NCI-H128 (cell line): ENCODE measurements at regions not wholly inside any gene's neighbourhood (a gene's known extent, or its start where the extent isn't known, plus 50 kb on each side); places are given as distances from the start of the nearest gene placed in this dataset.
"Not testable (repeated sequence)": the region's sequence is repeated elsewhere in the genome, so short reads cannot be mapped to it uniquely, and the experiment has no call there.

ENCODE experiments used
- DNase-seq: peaks from one replicate; lab custom pipeline; 2025; ENCODE audit not compliant: unreplicated experiment; lab: John Stamatoyannopoulos, UW

GRCh38 chr12:13518034-13518433, 321.5 kb downstream of the EMP1 start:
- DNase-seq = not testable (repeated sequence)

- no peak for DNase-seq
These were observed 313.2 kb downstream of the EMP1 start for GRCh38 chr12:13509740-13510139.

GRCh38 chr12:13505636-13506035, 309.1 kb downstream of the EMP1 start:
- no peak for DNase-seq

- DNase-seq = no peak
These were observed 308.7 kb downstream of the EMP1 start for GRCh38 chr12:13505224-13505623.

- no peak for DNase-seq
These were observed 308.2 kb downstream of the EMP1 start for GRCh38 chr12:13504736-13505135.

- no peak for DNase-seq
These were observed 307.5 kb downstream of the EMP1 start for GRCh38 chr12:13504074-13504473.

GRCh38 chr12:13503094-13503835, 306.7 kb downstream of the EMP1 start:
- DNase-seq = no peak

- DNase-seq = no peak
These were observed 302.5 kb downstream of the EMP1 start for GRCh38 chr12:13499008-13499407.

- no peak for DNase-seq
These were observed 299.6 kb downstream of the EMP1 start for GRCh38 chr12:13496111-13496510.

GRCh38 chr12:13489246-13489645, 292.7 kb downstream of the EMP1 start:
- DNase-seq = no peak

- no peak for DNase-seq
These were observed 290.8 kb downstream of the EMP1 start for GRCh38 chr12:13487326-13487725.

- no peak for DNase-seq
These were observed 290.3 kb downstream of the EMP1 start for GRCh38 chr12:13486794-13487193.

- DNase-seq = no peak
These were observed 282.2 kb downstream of the EMP1 start for GRCh38 chr12:13478650-13479181.

GRCh38 chr12:13474381-13474780, 277.9 kb downstream of the EMP1 start:
- no peak for DNase-seq

- DNase-seq = no peak
These were observed 276.2 kb downstream of the EMP1 start for GRCh38 chr12:13472690-13473089.

- no peak for DNase-seq
These were observed 274.9 kb downstream of the EMP1 start for GRCh38 chr12:13471471-13471870.

GRCh38 chr12:13465635-13466034, 269.1 kb downstream of the EMP1 start:
- no peak for DNase-seq

- no peak for DNase-seq
These were observed 266.7 kb downstream of the EMP1 start for GRCh38 chr12:13463189-13463588.

- no peak for DNase-seq
These were observed 265.9 kb downstream of the EMP1 start for GRCh38 chr12:13462450-13462849.

- DNase-seq = no peak
These were observed 259.2 kb downstream of the EMP1 start for GRCh38 chr12:13455778-13456144.

GRCh38 chr12:13454991-13455777, 258.7 kb downstream of the EMP1 start:
- DNase-seq = peak; percentile 51

- no peak for DNase-seq
These were observed 256.5 kb downstream of the EMP1 start for GRCh38 chr12:13452955-13453570.
